ENCODE measurements at regions not wholly inside any gene's neighbourhood (a gene's known extent, or its start where the extent isn't known, plus 50 kb on each side); places are given as distances from the start of the nearest gene placed in this dataset.
A peak's percentile ranks its signal among the peaks of the same experiment; 100 is the strongest.

GRCh38 chr5:155987265-155987810 lies 339.6 kb upstream of the SGCD start:
- DNase-seq, result no peak

- no peak for DNase-seq
Observed at GRCh38 chr5:155989879-155990278, 337.1 kb upstream of the SGCD start.

GRCh38 chr5:155996123-155996522 lies 330.8 kb upstream of the SGCD start:
- no peak for DNase-seq

GRCh38 chr5:155998257-155998656 lies 328.7 kb upstream of the SGCD start:
- DNase-seq, result no peak

- DNase-seq, result no peak
Observed at GRCh38 chr5:156000115-156000514, 326.8 kb upstream of the SGCD start.

GRCh38 chr5:156004754-156005153 lies 322.2 kb upstream of the SGCD start:
- DNase-seq, result no peak

- DNase-seq, result no peak
Observed at GRCh38 chr5:156006026-156006647, 320.8 kb upstream of the SGCD start.

- no peak for DNase-seq
Observed at GRCh38 chr5:156008844-156009243, 318.1 kb upstream of the SGCD start.

- DNase-seq, result no peak
Observed at GRCh38 chr5:156009583-156009982, 317.4 kb upstream of the SGCD start.

GRCh38 chr5:156015137-156015536 lies 311.8 kb upstream of the SGCD start:
- DNase-seq, result no peak

- no peak for DNase-seq
Observed at GRCh38 chr5:156019130-156019529, 307.8 kb upstream of the SGCD start.

GRCh38 chr5:156019571-156020180 lies 307.3 kb upstream of the SGCD start:
- peak; percentile 50 for DNase-seq

GRCh38 chr5:156020647-156021046 lies 306.3 kb upstream of the SGCD start:
- no peak for DNase-seq

- no peak for DNase-seq
Observed at GRCh38 chr5:156021866-156022265, 305.1 kb upstream of the SGCD start.

GRCh38 chr5:156025656-156026055 lies 301.3 kb upstream of the SGCD start:
- DNase-seq, result no peak

GRCh38 chr5:156031181-156031580 lies 295.8 kb upstream of the SGCD start:
- no peak for DNase-seq

GRCh38 chr5:156036640-156037039 lies 290.3 kb upstream of the SGCD start:
- DNase-seq, result no peak

- DNase-seq, result no peak
Observed at GRCh38 chr5:156037151-156037909, 289.6 kb upstream of the SGCD start.

- no peak for DNase-seq
Observed at GRCh38 chr5:156042726-156043125, 284.2 kb upstream of the SGCD start.

GRCh38 chr5:156043351-156043750 lies 283.6 kb upstream of the SGCD start:
- DNase-seq, result peak; percentile 54

- DNase-seq, result no peak
Observed at GRCh38 chr5:156051972-156052371, 275.0 kb upstream of the SGCD start.

- DNase-seq, result no peak
Observed at GRCh38 chr5:156052656-156053055, 274.3 kb upstream of the SGCD start.

- DNase-seq, result no peak
Observed at GRCh38 chr5:156053056-156053455, 273.9 kb upstream of the SGCD start.

Measured in tongue (tissue), 1 donor.